ENCODE measurements at regions not wholly inside any gene's neighbourhood (a gene's known extent, or its start where the extent isn't known, plus 50 kb on each side); places are given as distances from the start of the nearest gene placed in this dataset.

DNA sequence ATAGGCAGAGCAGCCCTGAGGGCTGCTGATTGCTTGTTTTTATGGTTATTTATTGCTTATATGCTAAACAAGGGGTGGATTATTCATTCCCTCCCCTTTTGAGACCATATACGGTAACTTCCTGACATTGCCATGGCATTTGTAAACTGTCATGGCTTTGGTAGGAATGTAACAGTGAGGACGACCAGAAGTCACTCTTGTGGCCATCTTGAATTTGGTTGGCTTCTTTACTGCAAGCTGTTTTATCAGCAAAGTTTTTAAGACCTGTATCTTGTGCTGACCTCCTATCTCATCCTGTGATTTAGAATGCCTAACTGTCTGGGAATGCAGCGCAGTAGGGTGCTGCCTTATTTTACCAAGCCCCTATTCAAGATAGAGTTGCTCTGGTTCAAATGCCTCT lies 531.8 kb upstream of the PRMT6 start:
- H3K9ac ChIP-seq (ENCODE audit: control insufficient read depth, insufficient read depth, low read length): no peak overlapping the region
- no peak overlapping the region for H2AFZ ChIP-seq (ENCODE audit: control insufficient read depth, low read depth, low read length)
- DNase-seq (ENCODE audit: low read depth, low spot score) (no peak), FAIRE-seq (no peak), ATAC-seq (no peak)
- WGBS (ENCODE audit: insufficient coverage, insufficient replicate concordance, low lambda C conversion rate, missing lambda C conversion rate): 54% methylated on average over 3 of the region's 3 CpGs
- H3K4me1 ChIP-seq (ENCODE audit: control insufficient read depth, insufficient read depth, low read length): no peaks in the 10 kb centered on the region
- CTCF ChIA-PET: no interaction called here
- RAD21 ChIA-PET (ENCODE audit: unreplicated experiment): no interaction called here
- no peaks in the 10 kb centered on the region for H3K27me3 ChIP-seq (replicated peaks in 1 of 2; ENCODE audit: control insufficient read depth in 2 of 2, insufficient read depth in 2 of 2, low read length in 1 of 2)
- POLR2A ChIA-PET: no interaction called here
- no peaks in the 10 kb centered on the region for H3K79me2 ChIP-seq (ENCODE audit: control insufficient read depth, insufficient read depth, low read length)
- no peak overlapping the region for H3K4me2 ChIP-seq (ENCODE audit: control insufficient read depth, insufficient read depth)
- H3K4me3 ChIP-seq: no peak overlapping the region
- H3K9me3 ChIP-seq (replicated peaks; ENCODE audit: control insufficient read depth, insufficient read depth, low read length): no peaks in the 10 kb centered on the region
- BruUV-seq (replicated peaks): no TSS peak
- H4K20me1 ChIP-seq (ENCODE audit: control insufficient read depth, insufficient read depth): no peaks in the 10 kb centered on the region
- H3K36me3 ChIP-seq (ENCODE audit: control insufficient read depth in 2 of 2, insufficient read depth in 2 of 2, low read length in 1 of 2): no peaks in the 10 kb centered on the region
- SMC1A ChIA-PET (ENCODE audit: uncharacterized antibody, unreplicated experiment): no interaction called here
- in situ Hi-C loops (cut with MboI) (no loop called here), intact Hi-C loops (cut with micrococcal nuclease; ENCODE audit: unreplicated experiment) (no loop called here)
- H3K27ac ChIP-seq (ENCODE audit: control insufficient read depth, insufficient read depth): no peak overlapping the region
- TF ChIP-seq CHD1 (IDR thresholded peaks at IDR 0.05; ENCODE audit: low read depth, low read length) (no peak), KAT2A (conservative IDR thresholded peaks at IDR 0.05; ENCODE audit: control insufficient read depth, low read depth, low read length) (no peak), SREBF2 (IDR thresholded peaks at IDR 0.05; ENCODE audit: low read length) (no peak), HCFC1 (IDR thresholded peaks at IDR 0.05; ENCODE audit: low read length) (no peak), NFIC (IDR thresholded peaks at IDR 0.05; ENCODE audit: low read depth, low read length) (no peak), SPI1 (IDR thresholded peaks at IDR 0.05; ENCODE audit: borderline replicate concordance, insufficient read depth, low read depth, low read length) (no peak), BHLHE40 (IDR thresholded peaks at IDR 0.05; ENCODE audit: borderline replicate concordance in 1 of 2, low read depth in 2 of 2, low read length in 1 of 2) (no peak), ZNF384 (IDR thresholded peaks at IDR 0.05; ENCODE audit: borderline replicate concordance, low read depth, low read length) (no peak)
- TF ChIP-seq, protein P1, sequence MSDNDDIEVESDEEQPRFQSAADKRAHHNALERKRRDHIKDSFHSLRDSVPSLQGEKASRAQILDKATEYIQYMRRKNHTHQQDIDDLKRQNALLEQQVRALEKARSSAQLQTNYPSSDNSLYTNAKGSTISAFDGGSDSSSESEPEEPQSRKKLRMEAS (IDR thresholded peaks at IDR 0.05; ENCODE audit: low read depth, low read length): no peak

DNA sequence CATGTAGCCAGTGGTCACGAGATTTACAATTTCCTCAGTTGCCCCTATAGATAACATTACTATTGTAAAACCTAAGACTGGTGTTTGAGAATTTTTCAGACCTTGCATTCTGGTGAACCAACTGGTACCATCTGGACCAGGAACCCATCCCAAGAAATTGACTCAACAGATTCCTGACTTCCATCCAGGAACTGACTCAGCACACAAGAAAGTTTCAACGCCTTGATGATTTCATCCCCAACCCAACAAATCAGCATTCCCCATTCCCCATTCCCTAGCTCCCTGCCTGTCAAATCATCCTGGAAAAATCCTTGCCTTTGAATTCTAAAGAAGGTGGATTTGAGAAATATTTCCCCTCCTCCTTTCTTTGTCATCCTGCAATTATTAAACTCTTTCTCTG lies 529.8 kb upstream of the PRMT6 start:
- Histone ChIP-seq H3K9me3 (replicated peaks; ENCODE audit: control insufficient read depth, insufficient read depth, low read length) (no peaks in the 10 kb centered on the region), H3K4me1 (ENCODE audit: control insufficient read depth, insufficient read depth, low read length) (no peaks in the 10 kb centered on the region), H3K4me2 (ENCODE audit: control insufficient read depth, insufficient read depth) (no peak overlapping the region), H3K27me3 (replicated peaks in 1 of 2; ENCODE audit: control insufficient read depth in 2 of 2, insufficient read depth in 2 of 2, low read length in 1 of 2) (no peaks in the 10 kb centered on the region), H3K9ac (ENCODE audit: control insufficient read depth, insufficient read depth, low read length) (no peak overlapping the region), H3K27ac (ENCODE audit: control insufficient read depth, insufficient read depth) (no peak overlapping the region), H4K20me1 (ENCODE audit: control insufficient read depth, insufficient read depth) (no peaks in the 10 kb centered on the region), H3K36me3 (ENCODE audit: control insufficient read depth in 2 of 2, insufficient read depth in 2 of 2, low read length in 1 of 2) (no peaks in the 10 kb centered on the region), H2AFZ (ENCODE audit: control insufficient read depth, low read depth, low read length) (no peak overlapping the region), H3K4me3 (no peak overlapping the region), H3K79me2 (ENCODE audit: control insufficient read depth, insufficient read depth, low read length) (no peaks in the 10 kb centered on the region)
- in situ Hi-C loops (cut with MboI): no loop called here
- intact Hi-C loops (cut with micrococcal nuclease; ENCODE audit: unreplicated experiment): no loop called here
- CTCF ChIA-PET: no interaction called here
- WGBS (ENCODE audit: insufficient coverage, insufficient replicate concordance, low lambda C conversion rate, missing lambda C conversion rate): 0% methylated on average over 2 of the region's 2 CpGs
- BruUV-seq (replicated peaks): no TSS peak
- RAD21 ChIA-PET (ENCODE audit: unreplicated experiment): no interaction called here
- FAIRE-seq: no peak
- POLR2A ChIA-PET: no interaction called here
- no peak for DNase-seq (ENCODE audit: low read depth, low spot score)
- SMC1A ChIA-PET (ENCODE audit: uncharacterized antibody, unreplicated experiment): no interaction called here
- TF ChIP-seq RAD51 (IDR thresholded peaks at IDR 0.05): no peak
- no peak for TF ChIP-seq BMI1 (IDR thresholded peaks at IDR 0.05; ENCODE audit: borderline replicate concordance)
- no peak for TF ChIP-seq NFYA (IDR thresholded peaks at IDR 0.05; ENCODE audit: borderline replicate concordance, low read depth, low read length)
- TF ChIP-seq, protein P2, sequence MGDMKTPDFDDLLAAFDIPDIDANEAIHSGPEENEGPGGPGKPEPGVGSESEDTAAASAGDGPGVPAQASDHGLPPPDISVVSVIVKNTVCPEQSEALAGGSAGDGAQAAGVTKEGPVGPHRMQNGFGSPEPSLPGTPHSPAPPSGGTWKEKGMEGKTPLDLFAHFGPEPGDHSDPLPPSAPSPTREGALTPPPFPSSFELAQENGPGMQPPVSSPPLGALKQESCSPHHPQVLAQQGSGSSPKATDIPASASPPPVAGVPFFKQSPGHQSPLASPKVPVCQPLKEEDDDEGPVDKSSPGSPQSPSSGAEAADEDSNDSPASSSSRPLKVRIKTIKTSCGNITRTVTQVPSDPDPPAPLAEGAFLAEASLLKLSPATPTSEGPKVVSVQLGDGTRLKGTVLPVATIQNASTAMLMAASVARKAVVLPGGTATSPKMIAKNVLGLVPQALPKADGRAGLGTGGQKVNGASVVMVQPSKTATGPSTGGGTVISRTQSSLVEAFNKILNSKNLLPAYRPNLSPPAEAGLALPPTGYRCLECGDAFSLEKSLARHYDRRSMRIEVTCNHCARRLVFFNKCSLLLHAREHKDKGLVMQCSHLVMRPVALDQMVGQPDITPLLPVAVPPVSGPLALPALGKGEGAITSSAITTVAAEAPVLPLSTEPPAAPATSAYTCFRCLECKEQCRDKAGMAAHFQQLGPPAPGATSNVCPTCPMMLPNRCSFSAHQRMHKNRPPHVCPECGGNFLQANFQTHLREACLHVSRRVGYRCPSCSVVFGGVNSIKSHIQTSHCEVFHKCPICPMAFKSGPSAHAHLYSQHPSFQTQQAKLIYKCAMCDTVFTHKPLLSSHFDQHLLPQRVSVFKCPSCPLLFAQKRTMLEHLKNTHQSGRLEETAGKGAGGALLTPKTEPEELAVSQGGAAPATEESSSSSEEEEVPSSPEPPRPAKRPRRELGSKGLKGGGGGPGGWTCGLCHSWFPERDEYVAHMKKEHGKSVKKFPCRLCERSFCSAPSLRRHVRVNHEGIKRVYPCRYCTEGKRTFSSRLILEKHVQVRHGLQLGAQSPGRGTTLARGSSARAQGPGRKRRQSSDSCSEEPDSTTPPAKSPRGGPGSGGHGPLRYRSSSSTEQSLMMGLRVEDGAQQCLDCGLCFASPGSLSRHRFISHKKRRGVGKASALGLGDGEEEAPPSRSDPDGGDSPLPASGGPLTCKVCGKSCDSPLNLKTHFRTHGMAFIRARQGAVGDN (IDR thresholded peaks at IDR 0.05): no peak
- ATAC-seq: no peak

Data from GM12878 (cell line).